ENCODE measurements at regions not wholly inside any gene's neighbourhood (a gene's known extent, or its start where the extent isn't known, plus 50 kb on each side); places are given as distances from the start of the nearest gene placed in this dataset.

DNA sequence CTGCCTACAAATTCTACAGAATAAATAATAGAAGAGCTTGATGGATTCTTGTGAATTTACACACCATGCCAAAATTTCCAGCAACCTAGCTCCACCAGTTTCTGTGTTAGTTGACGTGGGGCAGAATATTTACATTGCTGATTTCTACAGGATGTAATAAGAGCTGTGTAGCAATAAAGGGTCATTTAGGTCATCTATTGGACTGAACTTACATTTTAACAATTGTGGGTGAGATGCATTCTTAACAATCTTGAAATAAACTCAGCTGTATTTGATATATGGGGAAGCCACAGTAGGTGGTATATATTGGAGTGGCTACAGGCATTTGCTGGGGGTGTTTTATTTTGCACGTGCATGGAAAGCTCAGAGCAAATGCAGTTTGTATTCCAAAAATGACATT is 655.3 kb downstream of the IQCM start:
- TF ChIP-seq, protein P1, sequence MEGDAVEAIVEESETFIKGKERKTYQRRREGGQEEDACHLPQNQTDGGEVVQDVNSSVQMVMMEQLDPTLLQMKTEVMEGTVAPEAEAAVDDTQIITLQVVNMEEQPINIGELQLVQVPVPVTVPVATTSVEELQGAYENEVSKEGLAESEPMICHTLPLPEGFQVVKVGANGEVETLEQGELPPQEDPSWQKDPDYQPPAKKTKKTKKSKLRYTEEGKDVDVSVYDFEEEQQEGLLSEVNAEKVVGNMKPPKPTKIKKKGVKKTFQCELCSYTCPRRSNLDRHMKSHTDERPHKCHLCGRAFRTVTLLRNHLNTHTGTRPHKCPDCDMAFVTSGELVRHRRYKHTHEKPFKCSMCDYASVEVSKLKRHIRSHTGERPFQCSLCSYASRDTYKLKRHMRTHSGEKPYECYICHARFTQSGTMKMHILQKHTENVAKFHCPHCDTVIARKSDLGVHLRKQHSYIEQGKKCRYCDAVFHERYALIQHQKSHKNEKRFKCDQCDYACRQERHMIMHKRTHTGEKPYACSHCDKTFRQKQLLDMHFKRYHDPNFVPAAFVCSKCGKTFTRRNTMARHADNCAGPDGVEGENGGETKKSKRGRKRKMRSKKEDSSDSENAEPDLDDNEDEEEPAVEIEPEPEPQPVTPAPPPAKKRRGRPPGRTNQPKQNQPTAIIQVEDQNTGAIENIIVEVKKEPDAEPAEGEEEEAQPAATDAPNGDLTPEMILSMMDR (IDR thresholded peaks at IDR 0.05), result no peak
- TF ChIP-seq POLR2A (IDR thresholded peaks at IDR 0.05), result no peak
